ENCODE measurements at regions not wholly inside any gene's neighbourhood (a gene's known extent, or its start where the extent isn't known, plus 50 kb on each side); places are given as distances from the start of the nearest gene placed in this dataset.

DNA sequence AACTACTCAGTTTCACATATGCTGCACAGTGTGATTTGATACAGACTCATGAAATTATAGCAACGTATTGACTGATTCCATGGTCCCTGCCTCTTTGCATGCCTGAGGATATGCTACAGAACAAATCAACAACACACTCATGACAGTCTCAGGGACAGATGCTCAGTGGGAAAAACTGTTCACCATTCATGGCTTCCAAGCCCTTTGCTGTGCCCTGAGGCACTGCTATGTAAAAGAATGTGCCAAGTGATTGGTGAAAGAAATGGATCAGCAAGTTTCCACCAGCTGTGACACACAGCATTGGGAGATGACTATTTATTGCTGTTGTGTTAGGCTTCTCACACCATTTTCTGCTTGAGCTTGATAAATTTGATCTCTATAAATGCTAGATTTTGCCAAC, 825.6 kb upstream of the INTU start:
- TF ChIP-seq, protein P1, sequence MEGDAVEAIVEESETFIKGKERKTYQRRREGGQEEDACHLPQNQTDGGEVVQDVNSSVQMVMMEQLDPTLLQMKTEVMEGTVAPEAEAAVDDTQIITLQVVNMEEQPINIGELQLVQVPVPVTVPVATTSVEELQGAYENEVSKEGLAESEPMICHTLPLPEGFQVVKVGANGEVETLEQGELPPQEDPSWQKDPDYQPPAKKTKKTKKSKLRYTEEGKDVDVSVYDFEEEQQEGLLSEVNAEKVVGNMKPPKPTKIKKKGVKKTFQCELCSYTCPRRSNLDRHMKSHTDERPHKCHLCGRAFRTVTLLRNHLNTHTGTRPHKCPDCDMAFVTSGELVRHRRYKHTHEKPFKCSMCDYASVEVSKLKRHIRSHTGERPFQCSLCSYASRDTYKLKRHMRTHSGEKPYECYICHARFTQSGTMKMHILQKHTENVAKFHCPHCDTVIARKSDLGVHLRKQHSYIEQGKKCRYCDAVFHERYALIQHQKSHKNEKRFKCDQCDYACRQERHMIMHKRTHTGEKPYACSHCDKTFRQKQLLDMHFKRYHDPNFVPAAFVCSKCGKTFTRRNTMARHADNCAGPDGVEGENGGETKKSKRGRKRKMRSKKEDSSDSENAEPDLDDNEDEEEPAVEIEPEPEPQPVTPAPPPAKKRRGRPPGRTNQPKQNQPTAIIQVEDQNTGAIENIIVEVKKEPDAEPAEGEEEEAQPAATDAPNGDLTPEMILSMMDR (IDR thresholded peaks at IDR 0.05; ENCODE audit: unreplicated experiment): no peak

DNA sequence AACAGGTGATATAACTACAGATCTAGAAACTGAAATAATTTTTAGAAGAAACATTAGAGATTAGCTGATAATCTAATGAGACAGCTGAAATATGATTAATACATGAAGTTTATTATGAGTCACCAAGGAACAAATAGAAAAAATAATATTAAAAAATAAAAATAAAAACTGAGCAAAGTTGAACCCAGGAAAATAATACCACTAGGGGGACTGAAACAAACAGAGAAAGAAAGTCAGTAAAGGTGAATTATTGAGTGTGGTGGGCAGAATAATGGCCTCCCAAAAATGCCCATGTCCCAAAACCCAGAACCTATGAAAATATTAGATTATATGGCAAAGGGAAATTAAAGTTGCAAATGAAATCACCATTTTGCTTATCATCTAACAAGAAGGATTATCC, 820.7 kb upstream of the INTU start:
- no peaks in the 10 kb centered on the region for H3K36me3 Mint-ChIP-seq (ENCODE audit: low read depth, unreplicated experiment)
- TF ChIP-seq, protein P1 (IDR thresholded peaks at IDR 0.05; ENCODE audit: unreplicated experiment): peak; percentile 16
- no peak overlapping the region for H3K4me3 Mint-ChIP-seq (ENCODE audit: unreplicated experiment)
- H3K27ac Mint-ChIP-seq (ENCODE audit: unreplicated experiment): no peak overlapping the region
- H3K4me1 Mint-ChIP-seq (ENCODE audit: unreplicated experiment): no peaks in the 10 kb centered on the region
- DNase-seq (ENCODE audit: low spot score): no peak
- H3K27me3 Mint-ChIP-seq (ENCODE audit: unreplicated experiment): no peaks in the 10 kb centered on the region
- no peaks in the 10 kb centered on the region for H3K9me3 Mint-ChIP-seq (ENCODE audit: unreplicated experiment)

More for the DNA sequence above, 825.6 kb upstream of the INTU start:
- no peaks in the 10 kb centered on the region for H3K9me3 Mint-ChIP-seq (ENCODE audit: unreplicated experiment)
- H3K4me1 Mint-ChIP-seq (ENCODE audit: unreplicated experiment): no peaks in the 10 kb centered on the region
- H3K36me3 Mint-ChIP-seq (ENCODE audit: low read depth, unreplicated experiment): no peaks in the 10 kb centered on the region
- no peak for DNase-seq (ENCODE audit: low spot score)
- H3K4me3 Mint-ChIP-seq (ENCODE audit: unreplicated experiment): no peak overlapping the region
- H3K27me3 Mint-ChIP-seq (ENCODE audit: unreplicated experiment): no peaks in the 10 kb centered on the region
- no peak overlapping the region for H3K27ac Mint-ChIP-seq (ENCODE audit: unreplicated experiment)

DNA sequence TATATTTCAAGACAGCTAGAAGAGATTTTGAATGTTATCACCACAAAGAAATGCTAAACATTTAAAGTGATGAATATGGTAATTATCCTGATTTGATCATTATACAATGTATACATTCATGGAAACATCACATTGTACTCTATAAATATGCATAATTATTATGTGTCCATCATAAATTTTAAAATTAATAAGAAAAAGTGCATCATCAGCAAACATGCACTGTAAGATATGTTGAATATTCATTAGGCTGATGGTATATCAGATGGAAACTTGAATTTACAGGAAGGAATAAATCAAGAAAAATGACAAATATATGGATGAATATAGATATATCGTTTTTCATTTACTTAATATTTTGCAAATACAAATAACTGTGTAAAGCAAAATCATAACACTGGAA, 812.1 kb upstream of the INTU start:
- Mint-ChIP-seq H3K4me3 (ENCODE audit: unreplicated experiment) (no peak overlapping the region), H3K9me3 (ENCODE audit: unreplicated experiment) (no peaks in the 10 kb centered on the region), H3K36me3 (ENCODE audit: low read depth, unreplicated experiment) (no peaks in the 10 kb centered on the region), H3K27me3 (ENCODE audit: unreplicated experiment) (no peaks in the 10 kb centered on the region), H3K27ac (ENCODE audit: unreplicated experiment) (no peak overlapping the region), H3K4me1 (ENCODE audit: unreplicated experiment) (no peaks in the 10 kb centered on the region)
- TF ChIP-seq, protein P1 (IDR thresholded peaks at IDR 0.05; ENCODE audit: unreplicated experiment): no peak
- no peak for DNase-seq (ENCODE audit: low spot score)

DNA sequence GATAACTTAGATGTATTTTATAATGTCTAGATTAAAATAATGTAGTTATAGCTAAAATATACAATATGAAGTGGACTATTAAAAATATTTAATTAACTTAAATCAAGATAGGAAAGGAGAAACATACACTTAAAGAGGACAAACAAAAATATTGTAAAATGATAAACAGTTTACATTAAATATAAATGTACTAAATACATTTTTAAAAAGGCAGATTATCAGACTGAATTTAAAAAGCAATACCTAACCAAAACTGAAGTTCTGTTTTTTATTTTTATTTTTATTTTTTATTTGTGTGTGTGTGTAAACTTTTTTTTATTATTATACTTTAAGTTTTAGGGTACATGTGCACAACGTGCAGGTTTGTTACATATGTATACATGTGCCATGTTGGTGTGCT, 811.6 kb upstream of the INTU start:
- Mint-ChIP-seq H3K4me1 (ENCODE audit: unreplicated experiment) (no peaks in the 10 kb centered on the region), H3K9me3 (ENCODE audit: unreplicated experiment) (no peaks in the 10 kb centered on the region), H3K27ac (ENCODE audit: unreplicated experiment) (no peak overlapping the region), H3K36me3 (ENCODE audit: low read depth, unreplicated experiment) (no peaks in the 10 kb centered on the region), H3K27me3 (ENCODE audit: unreplicated experiment) (no peaks in the 10 kb centered on the region), H3K4me3 (ENCODE audit: unreplicated experiment) (no peak overlapping the region)
- TF ChIP-seq, protein P1 (IDR thresholded peaks at IDR 0.05; ENCODE audit: unreplicated experiment): no peak
- no peak for DNase-seq (ENCODE audit: low spot score)

DNA sequence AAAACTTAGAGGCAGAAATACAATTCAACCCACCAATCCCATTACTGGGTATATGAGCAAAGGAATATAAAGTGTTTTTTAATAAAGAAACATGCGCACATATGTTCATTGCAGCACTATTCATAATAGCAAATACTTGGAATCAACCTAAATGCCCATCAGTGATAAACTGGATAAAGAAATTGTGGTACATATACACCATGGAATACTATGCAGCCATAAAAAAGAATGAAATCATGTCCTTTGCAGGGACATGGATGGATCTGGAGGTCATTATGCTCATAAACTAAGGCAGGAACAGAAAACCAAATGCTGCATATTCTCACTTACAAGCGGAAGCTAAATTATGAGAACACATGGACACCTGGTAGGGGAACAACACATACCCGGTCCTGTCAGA, 807.7 kb upstream of the INTU start:
- no peaks in the 10 kb centered on the region for H3K36me3 Mint-ChIP-seq (ENCODE audit: low read depth, unreplicated experiment)
- H3K27me3 Mint-ChIP-seq (ENCODE audit: unreplicated experiment): peaks cover 2% of the 10 kb centered on the region
- no peaks in the 10 kb centered on the region for H3K9me3 Mint-ChIP-seq (ENCODE audit: unreplicated experiment)
- H3K27ac Mint-ChIP-seq (ENCODE audit: unreplicated experiment): no peak overlapping the region
- DNase-seq (ENCODE audit: low spot score): no peak
- no peak overlapping the region for H3K4me3 Mint-ChIP-seq (ENCODE audit: unreplicated experiment)
- TF ChIP-seq, protein P1 (IDR thresholded peaks at IDR 0.05; ENCODE audit: unreplicated experiment): no peak
- H3K4me1 Mint-ChIP-seq (ENCODE audit: unreplicated experiment): no peaks in the 10 kb centered on the region
